HCT116 (cell line): ENCODE measurements at regions not wholly inside any gene's neighbourhood (a gene's known extent, or its start where the extent isn't known, plus 50 kb on each side); places are given as distances from the start of the nearest gene placed in this dataset.

Source experiments
- ATAC-seq: fragments of 200-7000 bp; cut with Tn5 transposase; 2 replicates; pipeline ENCODE4 v1.9.1; 2020; ENCODE audit warnings: mild to moderate bottlenecking, moderate library complexity
- BruUV-seq: library from RNA; stranded (reverse); fragments of 400-500 nt; replicated peaks from 2 replicates; lab custom pipeline; 2021; lab: Mats Ljungman, UMichigan
- CTCF ChIA-PET: fragments of 300-600 bp; sonication (Branson Sonifier 250); formaldehyde crosslinking; loops from one replicate; lab custom pipeline; 2021; ENCODE audit warnings: antibody characterized with exemption; lab: Charles Lee
- POLR2A ChIA-PET: fragments of 300-600, 350-600 bp; sonication (Branson Sonifier 250); formaldehyde crosslinking; loops from one replicate; lab custom pipeline; 2021; ENCODE audit warnings: antibody characterized with exemption; lab: Charles Lee
- RAD21 ChIA-PET, 2 experiments: fragments of 300-600 bp; sonication (Branson Sonifier 250); formaldehyde crosslinking; loops; one replicate each; lab custom pipeline; 2023; ENCODE audit warnings: low total read pairs in 2 of 2; ENCODE audit not compliant: uncharacterized antibody in 2 of 2, unreplicated experiment in 2 of 2, low non-redundant PET in 1 of 2; lab: Charles Lee
- DNase-seq: peaks from one replicate; pipeline ENCODE4 v3.0.0-alpha.2; 2010; ENCODE audit warnings: low read depth, low spot score
- H2AFZ ChIP-seq: fragments of 200-600 bp; shearing (Covaris generic), sonication (generic); 2 replicates; pipeline ENCODE4 v1.6.1; 2017; ENCODE audit warnings: low read depth, mixed run types, mixed read lengths, antibody characterized with exemption, low read length; ENCODE audit not compliant: poor library complexity, severe bottlenecking
- H3K27ac ChIP-seq: 2 replicates; pipeline ENCODE4 v1.5.1; 2012; ENCODE audit warnings: low read depth, low read length
- H3K27me3 ChIP-seq: fragments of 200-600 bp; sonication (generic); 2 replicates; pipeline ENCODE4 v1.6.1; 2016; ENCODE audit warnings: mixed run types, low read length, mixed read lengths; ENCODE audit not compliant: insufficient read depth
- H3K36me3 ChIP-seq, 2 experiments: fragments of 200-500 bp in 1 of 2; fragments of 200-600 bp in 1 of 2; sonication (Bioruptor generic) in 1 of 2; sonication (generic) in 1 of 2; 2 replicates each; pipeline versions ENCODE4 v1.5.1 to v1.6.1; 2014 to 2016; ENCODE audit warnings: low read length in 2 of 2, inconsistent platforms in 1 of 2, mixed read lengths in 1 of 2, mixed run types in 1 of 2; ENCODE audit not compliant: insufficient read depth in 2 of 2, control insufficient read depth in 1 of 2
- H3K4me1 ChIP-seq, 2 experiments: fragments of 200-600 bp in 1 of 2; sonication (generic) in 1 of 2; 2 replicates each; pipeline versions ENCODE4 v1.5.1 to v1.6.1; 2012 to 2017; ENCODE audit warnings: low read length in 2 of 2, inconsistent platforms in 1 of 2, mild to moderate bottlenecking in 1 of 2, mixed read lengths in 1 of 2, mixed run types in 1 of 2, moderate library complexity in 1 of 2; ENCODE audit not compliant: insufficient read depth in 2 of 2, control insufficient read depth in 1 of 2
- H3K4me2 ChIP-seq: fragments of 200-600 bp; sonication (generic); 2 replicates; pipeline ENCODE4 v1.6.1; 2017; ENCODE audit warnings: mixed run types, low read length, mixed read lengths
- H3K4me3 ChIP-seq, 2 experiments: fragments of 200-600 bp in 1 of 2; sonication (generic) in 1 of 2; replicated peaks in 1 of 2; 2 replicates each; pipeline ENCODE4 v1.5.1; 2011 to 2016; ENCODE audit warnings: low read length in 2 of 2, control low read depth in 1 of 2, low read depth in 1 of 2, mild to moderate bottlenecking in 1 of 2, mixed read lengths in 1 of 2, mixed run types in 1 of 2
- H3K79me2 ChIP-seq: fragments of 200-600 bp; sonication (generic); 2 replicates; pipeline ENCODE4 v1.6.1; 2017; ENCODE audit warnings: mild to moderate bottlenecking, mixed run types, low read length, moderate library complexity, mixed read lengths; ENCODE audit not compliant: insufficient read depth
- H3K9ac ChIP-seq: fragments of 200-600 bp; sonication (generic); 2 replicates; pipeline ENCODE4 v1.6.1; 2016; ENCODE audit warnings: low read length, mixed read lengths
- H3K9me2 ChIP-seq: fragments of 200-600 bp; sonication (generic), shearing (Covaris generic); 2 replicates; pipeline ENCODE4 v1.6.1; 2017; ENCODE audit warnings: mixed run types, mild to moderate bottlenecking, moderate library complexity; ENCODE audit not compliant: insufficient read depth
- H3K9me3 ChIP-seq, 2 experiments: fragments of 200-500 bp in 1 of 2; fragments of 200-600 bp in 1 of 2; sonication (Bioruptor generic) in 1 of 2; sonication (generic) in 1 of 2; 2 replicates each; pipeline ENCODE4 v1.6.1; 2014 to 2017; ENCODE audit warnings: low read length in 2 of 2, mixed read lengths in 2 of 2, inconsistent platforms in 1 of 2, low read depth in 1 of 2, mild to moderate bottlenecking in 1 of 2, mixed run types in 1 of 2, moderate library complexity in 1 of 2; ENCODE audit not compliant: control insufficient read depth in 1 of 2, insufficient read depth in 1 of 2
- H4K20me1 ChIP-seq: fragments of 200-600 bp; sonication (generic), shearing (Covaris generic); 2 replicates; pipeline ENCODE4 v1.6.1; 2017; ENCODE audit warnings: mixed run types, mild to moderate bottlenecking, moderate library complexity; ENCODE audit not compliant: insufficient read depth
- ATF3 ChIP-seq: IDR thresholded peaks from 2 replicates; pipeline ENCODE4 v1.6.1; 2012
- CEBPB ChIP-seq: IDR thresholded peaks from 2 replicates; pipeline ENCODE4 v1.6.1; 2012; ENCODE audit warnings: low read depth
- ELF1 ChIP-seq: IDR thresholded peaks from 2 replicates; pipeline ENCODE4 v1.6.1; 2012; ENCODE audit warnings: low read depth, borderline replicate concordance
- EZH2 ChIP-seq: fragments of 200-600 bp; sonication (generic); IDR thresholded peaks from 2 replicates; pipeline ENCODE4 v1.6.1; 2017; ENCODE audit warnings: antibody characterized with exemption, mixed run types
- EZH2phosphoT487 ChIP-seq: fragments of 200-600 bp; IDR thresholded peaks from 2 replicates; pipeline ENCODE4 v1.6.1; 2018; ENCODE audit warnings: antibody characterized with exemption, borderline replicate concordance
- FOSL1 ChIP-seq: IDR thresholded peaks from 2 replicates; pipeline ENCODE4 v1.6.1; 2012; ENCODE audit warnings: low read depth
- JUND ChIP-seq: IDR thresholded peaks from 2 replicates; pipeline ENCODE4 v1.6.1; 2012
- POLR2A ChIP-seq: IDR thresholded peaks from 2 replicates; pipeline ENCODE4 v1.7.0; 2011; ENCODE audit warnings: borderline replicate concordance; ENCODE audit not compliant: insufficient read depth, insufficient read length; ENCODE audit errors: extremely low read depth
- RAD21 ChIP-seq: IDR thresholded peaks from 2 replicates; pipeline ENCODE4 v1.6.1; 2012; ENCODE audit warnings: low read depth, mild to moderate bottlenecking
- SP1 ChIP-seq: IDR thresholded peaks from 2 replicates; pipeline ENCODE4 v1.6.1; 2012; ENCODE audit warnings: low read depth
- SRF ChIP-seq: IDR thresholded peaks from 2 replicates; pipeline ENCODE4 v1.6.1; 2012; ENCODE audit warnings: low read depth
- TCF7L2 ChIP-seq: IDR thresholded peaks from 2 replicates; pipeline ENCODE4 v1.7.0; 2011; ENCODE audit warnings: borderline replicate concordance, inconsistent platforms; ENCODE audit not compliant: insufficient read depth, insufficient read length; ENCODE audit errors: extremely low read depth
- YY1 ChIP-seq: IDR thresholded peaks from 2 replicates; pipeline ENCODE4 v1.6.1; 2011; ENCODE audit warnings: low read length, low read depth, moderate library complexity, mild to moderate bottlenecking; ENCODE audit not compliant: insufficient replicate concordance; ENCODE audit errors: extremely low read depth
- ZBTB33 ChIP-seq: IDR thresholded peaks from 2 replicates; pipeline ENCODE4 v1.6.1; 2011; ENCODE audit warnings: mild to moderate bottlenecking, low read length, moderate library complexity; ENCODE audit not compliant: insufficient replicate concordance; ENCODE audit errors: extremely low read depth
- ZFX ChIP-seq: fragments of 450-650 bp; IDR thresholded peaks from 2 replicates; pipeline ENCODE4 v1.6.1; 2017
- ZNF274 ChIP-seq: fragments of 200-500 bp; sonication (Bioruptor generic); IDR thresholded peaks from 2 replicates; pipeline ENCODE4 v1.6.1; 2014; ENCODE audit warnings: mild to moderate bottlenecking, low read depth, low read length, inconsistent platforms
- intact Hi-C: fragments of 100-400 bp; cut with micrococcal nuclease; formaldehyde crosslinking; loops from 2 replicates; pipeline ENCODE4 v1.10.0; 2022
- TF ChIP-seq, protein P1 (sequence below): IDR thresholded peaks from 2 replicates; pipeline ENCODE4 v1.6.1; 2012; ENCODE audit warnings: low read depth
- TF ChIP-seq, protein P2 (sequence below), 3 experiments: fragments of 200-600 bp in 1 of 3; sonication (generic) in 1 of 3; IDR thresholded peaks in 2 of 3; conservative IDR thresholded peaks in 1 of 3; 2 replicates each; pipeline ENCODE4 v1.5.1; 2012 to 2017; ENCODE audit warnings: low read depth in 2 of 3, low read length in 2 of 3, antibody characterized with exemption in 1 of 3, borderline replicate concordance in 1 of 3, control low read depth in 1 of 3, mild to moderate bottlenecking in 1 of 3, mixed read lengths in 1 of 3, mixed run types in 1 of 3, moderate library complexity in 1 of 3; ENCODE audit not compliant: insufficient read depth in 1 of 3

DNA sequence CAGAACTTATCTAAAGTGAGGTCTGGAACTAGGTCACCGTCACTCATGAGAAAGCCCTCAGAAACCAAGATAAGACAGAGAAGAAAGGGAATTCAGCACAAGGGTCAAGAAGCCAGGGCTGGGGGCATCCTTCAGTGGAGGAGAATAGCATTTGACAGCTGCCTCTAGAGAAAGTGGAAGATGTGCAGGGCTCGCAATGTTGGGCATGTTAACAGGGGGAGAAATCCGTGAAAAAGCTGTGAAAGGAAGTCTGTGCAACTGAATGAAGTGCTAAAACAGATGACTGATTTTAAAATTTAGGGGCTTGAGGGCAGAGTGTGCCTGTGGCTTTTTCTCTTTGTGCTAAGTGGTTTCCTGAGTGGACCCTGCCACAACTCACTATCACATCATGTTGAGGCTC lies 97.7 kb upstream of the IFNG-AS1 start:
- H3K9me2 ChIP-seq, result no peaks in the 10 kb centered on the region
- no peak for TF ChIP-seq EZH2
- no peak for TF ChIP-seq SRF
- TF ChIP-seq POLR2A, result no peak
- TF ChIP-seq EZH2phosphoT487, result no peak
- TF ChIP-seq FOSL1, result no peak
- TF ChIP-seq, protein P1, sequence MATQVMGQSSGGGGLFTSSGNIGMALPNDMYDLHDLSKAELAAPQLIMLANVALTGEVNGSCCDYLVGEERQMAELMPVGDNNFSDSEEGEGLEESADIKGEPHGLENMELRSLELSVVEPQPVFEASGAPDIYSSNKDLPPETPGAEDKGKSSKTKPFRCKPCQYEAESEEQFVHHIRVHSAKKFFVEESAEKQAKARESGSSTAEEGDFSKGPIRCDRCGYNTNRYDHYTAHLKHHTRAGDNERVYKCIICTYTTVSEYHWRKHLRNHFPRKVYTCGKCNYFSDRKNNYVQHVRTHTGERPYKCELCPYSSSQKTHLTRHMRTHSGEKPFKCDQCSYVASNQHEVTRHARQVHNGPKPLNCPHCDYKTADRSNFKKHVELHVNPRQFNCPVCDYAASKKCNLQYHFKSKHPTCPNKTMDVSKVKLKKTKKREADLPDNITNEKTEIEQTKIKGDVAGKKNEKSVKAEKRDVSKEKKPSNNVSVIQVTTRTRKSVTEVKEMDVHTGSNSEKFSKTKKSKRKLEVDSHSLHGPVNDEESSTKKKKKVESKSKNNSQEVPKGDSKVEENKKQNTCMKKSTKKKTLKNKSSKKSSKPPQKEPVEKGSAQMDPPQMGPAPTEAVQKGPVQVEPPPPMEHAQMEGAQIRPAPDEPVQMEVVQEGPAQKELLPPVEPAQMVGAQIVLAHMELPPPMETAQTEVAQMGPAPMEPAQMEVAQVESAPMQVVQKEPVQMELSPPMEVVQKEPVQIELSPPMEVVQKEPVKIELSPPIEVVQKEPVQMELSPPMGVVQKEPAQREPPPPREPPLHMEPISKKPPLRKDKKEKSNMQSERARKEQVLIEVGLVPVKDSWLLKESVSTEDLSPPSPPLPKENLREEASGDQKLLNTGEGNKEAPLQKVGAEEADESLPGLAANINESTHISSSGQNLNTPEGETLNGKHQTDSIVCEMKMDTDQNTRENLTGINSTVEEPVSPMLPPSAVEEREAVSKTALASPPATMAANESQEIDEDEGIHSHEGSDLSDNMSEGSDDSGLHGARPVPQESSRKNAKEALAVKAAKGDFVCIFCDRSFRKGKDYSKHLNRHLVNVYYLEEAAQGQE, result no peak
- no peak for TF ChIP-seq ATF3
- no peak for TF ChIP-seq CEBPB
- no peak for TF ChIP-seq ZFX
- no peak for TF ChIP-seq TCF7L2
- TF ChIP-seq RAD21, result no peak
- TF ChIP-seq, protein P2, sequence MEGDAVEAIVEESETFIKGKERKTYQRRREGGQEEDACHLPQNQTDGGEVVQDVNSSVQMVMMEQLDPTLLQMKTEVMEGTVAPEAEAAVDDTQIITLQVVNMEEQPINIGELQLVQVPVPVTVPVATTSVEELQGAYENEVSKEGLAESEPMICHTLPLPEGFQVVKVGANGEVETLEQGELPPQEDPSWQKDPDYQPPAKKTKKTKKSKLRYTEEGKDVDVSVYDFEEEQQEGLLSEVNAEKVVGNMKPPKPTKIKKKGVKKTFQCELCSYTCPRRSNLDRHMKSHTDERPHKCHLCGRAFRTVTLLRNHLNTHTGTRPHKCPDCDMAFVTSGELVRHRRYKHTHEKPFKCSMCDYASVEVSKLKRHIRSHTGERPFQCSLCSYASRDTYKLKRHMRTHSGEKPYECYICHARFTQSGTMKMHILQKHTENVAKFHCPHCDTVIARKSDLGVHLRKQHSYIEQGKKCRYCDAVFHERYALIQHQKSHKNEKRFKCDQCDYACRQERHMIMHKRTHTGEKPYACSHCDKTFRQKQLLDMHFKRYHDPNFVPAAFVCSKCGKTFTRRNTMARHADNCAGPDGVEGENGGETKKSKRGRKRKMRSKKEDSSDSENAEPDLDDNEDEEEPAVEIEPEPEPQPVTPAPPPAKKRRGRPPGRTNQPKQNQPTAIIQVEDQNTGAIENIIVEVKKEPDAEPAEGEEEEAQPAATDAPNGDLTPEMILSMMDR (IDR thresholded peaks at IDR 0.05 in 2 of 3, conservative IDR thresholded peaks at IDR 0.05 in 1 of 3; ENCODE audit: borderline replicate concordance in 1 of 3, insufficient read depth in 1 of 3, low read depth in 2 of 3, low read length in 2 of 3), result no peak
- no peak for TF ChIP-seq SP1
- no peak for TF ChIP-seq ZBTB33
- no peak for TF ChIP-seq JUND
- TF ChIP-seq YY1, result no peak
- no peak for TF ChIP-seq ELF1
- TF ChIP-seq ZNF274, result no peak
- ChIA-PET CTCF (no interaction called here), RAD21 (no interaction called here), POLR2A (no interaction called here)
- no peak overlapping the region for H3K4me3 ChIP-seq
- DNase-seq, result no peak
- H3K36me3 ChIP-seq, result no peaks in the 10 kb centered on the region
- no peaks in the 10 kb centered on the region for H3K9me3 ChIP-seq
- intact Hi-C loops, result no loop called here
- H2AFZ ChIP-seq, result no peak overlapping the region
- no peak overlapping the region for H3K9ac ChIP-seq
- H3K4me2 ChIP-seq, result no peak overlapping the region
- ATAC-seq, result no peak
- no peak overlapping the region for H3K27ac ChIP-seq
- BruUV-seq, result no TSS peak
- no peaks in the 10 kb centered on the region for H4K20me1 ChIP-seq
- H3K4me1 ChIP-seq, result no peaks in the 10 kb centered on the region
- H3K27me3 ChIP-seq, result peaks cover 17% of the 10 kb centered on the region; the same call in 1 of the 2 replicates
- no peaks in the 10 kb centered on the region for H3K79me2 ChIP-seq
